ENCODE measurements at regions not wholly inside any gene's neighbourhood (a gene's known extent, or its start where the extent isn't known, plus 50 kb on each side); places are given as distances from the start of the nearest gene placed in this dataset.
A peak's percentile ranks its signal among the peaks of the same experiment; 100 is the strongest.

GRCh38 chr5:130743092-130743491 is 422.0 kb downstream of the HINT1 start (continued):
- TF ChIP-seq, protein P1, sequence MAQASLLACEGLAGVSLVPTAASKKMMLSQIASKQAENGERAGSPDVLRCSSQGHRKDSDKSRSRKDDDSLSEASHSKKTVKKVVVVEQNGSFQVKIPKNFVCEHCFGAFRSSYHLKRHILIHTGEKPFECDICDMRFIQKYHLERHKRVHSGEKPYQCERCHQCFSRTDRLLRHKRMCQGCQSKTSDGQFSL (CRISPR knock-in tag; IDR thresholded peaks at IDR 0.05) = no peak
- TF ChIP-seq, protein P1 (tag; IDR thresholded peaks at IDR 0.05) = no peak
- TF ChIP-seq TGIF2 (CRISPR knock-in tag; IDR thresholded peaks at IDR 0.05) (no peak), CREB3L1 (IDR thresholded peaks at IDR 0.05; ENCODE audit: borderline replicate concordance, low read depth) (no peak), ZBTB7A (IDR thresholded peaks at IDR 0.05; ENCODE audit: borderline replicate concordance, control insufficient read depth, low read depth, low read length) (no peak)

- H3K4me1 ChIP-seq (replicated peaks in 1 of 2; ENCODE audit: control insufficient read depth in 2 of 2, insufficient read depth in 2 of 2, low read length in 2 of 2) = no peaks in the 10 kb centered on the region
- no peaks in the 10 kb centered on the region for H3K79me2 ChIP-seq (ENCODE audit: control insufficient read depth, insufficient read depth, low read length)
- H4K20me1 ChIP-seq (replicated peaks; ENCODE audit: control insufficient read depth, insufficient read depth, low read length) = no peaks in the 10 kb centered on the region
- ATAC-seq (no peak), DNase-seq (ENCODE audit: extremely low read depth in 1 of 4, low spot score in 3 of 4) (no peak), FAIRE-seq (no peak)
- intact Hi-C loops (cut with micrococcal nuclease) = no loop called here
- 0% methylated on average over 5 of the region's 5 CpGs for WGBS (ENCODE audit: insufficient coverage, low coverage, missing lambda C conversion rate)
- in situ Hi-C loops (cut with MboI) = no loop called here
- no peak overlapping the region for H3K4me3 ChIP-seq
- H3K36me3 ChIP-seq (ENCODE audit: control insufficient read depth, insufficient read depth, low read length) = no peaks in the 10 kb centered on the region
- H3K4me2 ChIP-seq (ENCODE audit: insufficient read depth, low read length) = no peak overlapping the region
- no peaks in the 10 kb centered on the region for H3K9me1 ChIP-seq (ENCODE audit: control insufficient read depth, insufficient read depth, low read length)
- no peaks in the 10 kb centered on the region for H3K27me3 ChIP-seq (ENCODE audit: control insufficient read depth in 2 of 2, insufficient read depth in 2 of 2, low read length in 2 of 2)
- no peaks in the 10 kb centered on the region for H3K9me3 ChIP-seq (replicated peaks; ENCODE audit: control insufficient read depth, insufficient read depth, low read depth, low read length)
- TF ChIP-seq CCAR2 (IDR thresholded peaks at IDR 0.05; ENCODE audit: low read depth, low read length) = no peak
- TF ChIP-seq FOXA3 (CRISPR knock-in tag; conservative IDR thresholded peaks at IDR 0.05 in 1 of 2, IDR thresholded peaks at IDR 0.05 in 1 of 2) = peak in 1 of 2 experiments; percentile 55; a peak in 1 of 4 replicates
- no peak overlapping the region for H3K9ac ChIP-seq (ENCODE audit: insufficient read depth in 1 of 2, low read depth in 2 of 2, low read length in 2 of 2)
- ChIA-PET CTCF (ENCODE audit: low intra/inter-chr PET ratio) (no interaction called here), POLR2A (no interaction called here)
- H2AFZ ChIP-seq (ENCODE audit: low read depth, low read length) = no peak overlapping the region
- H3K27ac ChIP-seq (ENCODE audit: extremely low read depth, low read depth, low read length) = no peak overlapping the region
- BruUV-seq (replicated peaks) = no TSS peak
Observed at GRCh38 chr5:130740047-130740569, 424.9 kb downstream of the HINT1 start.
